H9 (cell line): ENCODE measurements at regions not wholly inside any gene's neighbourhood (a gene's known extent, or its start where the extent isn't known, plus 50 kb on each side); places are given as distances from the start of the nearest gene placed in this dataset.

ENCODE experiments used
- DNase-seq: peaks from one replicate; pipeline ENCODE4 v3.0.0-alpha.2; 2017
- H2AFZ ChIP-seq: one replicate; pipeline ENCODE4 v1.6.1; 2013; ENCODE audit warnings: mild to moderate bottlenecking, low read length, control low read depth, moderate library complexity
- H2AK5ac ChIP-seq: 2 replicates; pipeline ENCODE4 v1.6.1; 2013; ENCODE audit warnings: low read length, control low read depth, mixed read lengths; ENCODE audit not compliant: insufficient read length
- H2BK120ac ChIP-seq: one replicate; pipeline ENCODE4 v1.6.1; 2013; ENCODE audit warnings: low read depth, mild to moderate bottlenecking, low read length, control low read depth, inconsistent platforms; ENCODE audit not compliant: poor library complexity, severe bottlenecking
- H2BK12ac ChIP-seq: 2 replicates; pipeline ENCODE4 v1.6.1; 2013; ENCODE audit warnings: low read length, control low read depth, mixed read lengths, low read depth; ENCODE audit not compliant: insufficient read length
- H2BK15ac ChIP-seq: 2 replicates; pipeline ENCODE4 v1.6.1; 2013; ENCODE audit warnings: low read depth, low read length, control low read depth
- H2BK20ac ChIP-seq: one replicate; pipeline ENCODE4 v1.6.1; 2013; ENCODE audit warnings: low read depth, mild to moderate bottlenecking, low read length, control low read depth, inconsistent platforms; ENCODE audit not compliant: poor library complexity, severe bottlenecking
- H2BK5ac ChIP-seq: 2 replicates; pipeline ENCODE4 v1.6.1; 2013; ENCODE audit warnings: low read length, control low read depth, mixed read lengths; ENCODE audit not compliant: insufficient read length
- H3K14ac ChIP-seq: 2 replicates; pipeline ENCODE4 v1.6.1; 2013; ENCODE audit warnings: low read length, control low read depth; ENCODE audit not compliant: insufficient read depth
- H3K18ac ChIP-seq: 2 replicates; pipeline ENCODE4 v1.6.1; 2013; ENCODE audit warnings: low read depth, mild to moderate bottlenecking, mixed read lengths, low read length, control low read depth; ENCODE audit not compliant: insufficient read length
- H3K23ac ChIP-seq: 2 replicates; pipeline ENCODE4 v1.6.1; 2013; ENCODE audit warnings: low read length, control low read depth, mixed read lengths, low read depth; ENCODE audit not compliant: insufficient read length
- H3K23me2 ChIP-seq: 2 replicates; pipeline ENCODE4 v1.6.1; 2013; ENCODE audit warnings: low read depth, mild to moderate bottlenecking, mixed read lengths, low read length, control low read depth; ENCODE audit not compliant: insufficient read length, poor library complexity, severe bottlenecking
- H3K27ac ChIP-seq: 2 replicates; pipeline ENCODE4 v1.5.1; 2013; ENCODE audit warnings: low read length, control low read depth, mixed read lengths, low read depth; ENCODE audit not compliant: insufficient read length
- H3K27me3 ChIP-seq: 2 replicates; pipeline ENCODE4 v1.6.1; 2013; ENCODE audit warnings: low read length, control low read depth, inconsistent platforms; ENCODE audit not compliant: insufficient read depth
- H3K4ac ChIP-seq: 2 replicates; pipeline ENCODE4 v1.6.1; 2013; ENCODE audit warnings: low read depth, mild to moderate bottlenecking, control low read depth, inconsistent platforms, low read length, moderate library complexity
- H3K4me1 ChIP-seq: 2 replicates; pipeline ENCODE4 v1.6.1; 2013; ENCODE audit warnings: low read length, control low read depth, inconsistent platforms; ENCODE audit not compliant: insufficient read depth
- H3K4me2 ChIP-seq: 2 replicates; pipeline ENCODE4 v1.6.1; 2013; ENCODE audit warnings: low read length, control low read depth, mixed read lengths; ENCODE audit not compliant: insufficient read length, insufficient read depth
- H3K56ac ChIP-seq: 2 replicates; pipeline ENCODE4 v1.6.1; 2013; ENCODE audit warnings: low read depth, mild to moderate bottlenecking, mixed read lengths, low read length, control low read depth; ENCODE audit not compliant: insufficient read length
- H3K79me1 ChIP-seq: 2 replicates; pipeline ENCODE4 v1.6.1; 2013; ENCODE audit warnings: low read depth, mild to moderate bottlenecking, moderate library complexity, low read length, control low read depth, inconsistent platforms; ENCODE audit not compliant: insufficient read depth, poor library complexity, severe bottlenecking
- H3K79me2 ChIP-seq: 2 replicates; pipeline ENCODE4 v1.6.1; 2013; ENCODE audit warnings: low read length, control low read depth, inconsistent platforms; ENCODE audit not compliant: insufficient read depth
- H3K9ac ChIP-seq: 2 replicates; pipeline ENCODE4 v1.6.1; 2013; ENCODE audit warnings: low read length, control low read depth, mixed read lengths; ENCODE audit not compliant: insufficient read length; ENCODE audit errors: extremely low read depth
- H3K9me3 ChIP-seq: one replicate; pipeline ENCODE4 v1.6.1; 2013; ENCODE audit warnings: low read depth, low read length, inconsistent platforms; ENCODE audit not compliant: control insufficient read depth
- H3T11ph ChIP-seq: one replicate; pipeline ENCODE4 v1.6.1; 2013; ENCODE audit warnings: mild to moderate bottlenecking, low read length, control low read depth, inconsistent platforms
- H4K20me1 ChIP-seq: one replicate; pipeline ENCODE4 v1.6.1; 2013; ENCODE audit not compliant: control insufficient read depth, insufficient read length, insufficient read depth
- H4K5ac ChIP-seq: 2 replicates; pipeline ENCODE4 v1.6.1; 2013; ENCODE audit warnings: low read depth, mild to moderate bottlenecking, mixed read lengths, low read length, control low read depth; ENCODE audit not compliant: insufficient read length
- H4K8ac ChIP-seq: replicated peaks from 2 replicates; pipeline ENCODE4 v1.6.1; 2013; ENCODE audit warnings: low read length, control low read depth, mixed read lengths, low read depth; ENCODE audit not compliant: insufficient read length
- H4K91ac ChIP-seq: 2 replicates; pipeline ENCODE4 v1.6.1; 2013; ENCODE audit warnings: low read depth, mild to moderate bottlenecking, moderate library complexity, mixed read lengths, low read length, control low read depth; ENCODE audit not compliant: insufficient read length
- H3K27ac Mint-ChIP-seq, 3 experiments: 2 replicates in 2 of 3; 3 replicates in 1 of 3; pipeline ENCODE4 v1.8.0; 2020 to 2021; ENCODE audit warnings: mixed read lengths in 3 of 3, mild to moderate bottlenecking in 1 of 3, moderate library complexity in 1 of 3
- H3K27me3 Mint-ChIP-seq: 2 replicates; pipeline ENCODE4 v1.8.0; 2021; ENCODE audit warnings: low read depth, mild to moderate bottlenecking, moderate library complexity, mixed read lengths
- H3K36me3 Mint-ChIP-seq, 3 experiments: 2 replicates in 2 of 3; 3 replicates in 1 of 3; pipeline ENCODE4 v1.8.0; 2020 to 2021; ENCODE audit warnings: low read depth in 3 of 3, mixed read lengths in 3 of 3; ENCODE audit not compliant: insufficient read depth in 1 of 3
- H3K4me1 Mint-ChIP-seq, 2 experiments: 2 replicates each; pipeline ENCODE4 v1.8.0; 2020; ENCODE audit warnings: mixed read lengths in 2 of 2
- H3K4me3 Mint-ChIP-seq, 2 experiments: 2 replicates in 1 of 2; 3 replicates in 1 of 2; pipeline ENCODE4 v1.8.0; 2020 to 2021; ENCODE audit warnings: mild to moderate bottlenecking in 2 of 2, mixed read lengths in 2 of 2, moderate library complexity in 1 of 2
- H3K9me3 Mint-ChIP-seq, 2 experiments: 2 replicates in 1 of 2; 3 replicates in 1 of 2; pipeline ENCODE4 v1.8.0; 2020; ENCODE audit warnings: mild to moderate bottlenecking in 2 of 2, mixed read lengths in 2 of 2, moderate library complexity in 1 of 2
- CTCF ChIP-seq: fragments of 200-600 bp; sonication (generic); conservative IDR thresholded peaks from 3 replicates; pipeline ENCODE4 v1.8.0; 2021; ENCODE audit warnings: antibody characterized with exemption, mild to moderate bottlenecking
- WGBS: extraction: QIAGEN DNeasy Blood & Tissue Kit; methylation state at CpG from one replicate; pipeline ENCODE4 v1.1.7; 2013; ENCODE audit warnings: missing lambda C conversion rate, low lambda C conversion rate, mixed read lengths; ENCODE audit not compliant: insufficient read length; ENCODE audit errors: extremely low coverage; 5-methylcytosine and 5-hydroxymethylcytosine counted together

GRCh38 chr4:138400543-138400942 is 158.4 kb upstream of the SLC7A11 start:
- Mint-ChIP-seq H3K4me3 (no peak overlapping the region), H3K9me3 (no peaks in the 10 kb centered on the region), H3K27ac (0 out of 7 replicates have a peak overlapping the region, but pooled peaks of 1 of the 3 experiments have one; percentile 41), H3K36me3 (no peaks in the 10 kb centered on the region), H3K4me1 (peaks cover 12 to 14% of the 10 kb centered on the region in 2 experiments), H3K27me3 (peaks cover 16% of the 10 kb centered on the region)
- peak overlapping the region; percentile 76 for H2BK120ac ChIP-seq
- H4K5ac ChIP-seq: no peak overlapping the region
- H3K79me1 ChIP-seq: no peaks in the 10 kb centered on the region
- H3K18ac ChIP-seq: no peak overlapping the region
- H2BK20ac ChIP-seq: no peak overlapping the region
- H3K4me2 ChIP-seq: no peak overlapping the region
- no peak overlapping the region for H3K14ac ChIP-seq
- H3K27ac ChIP-seq: no peak overlapping the region
- no peaks in the 10 kb centered on the region for H3K9me3 ChIP-seq
- H3K4me1 ChIP-seq: no peaks in the 10 kb centered on the region; the same call in 1 of the 2 replicates
- no peak overlapping the region for H3K9ac ChIP-seq
- H4K8ac ChIP-seq: no peak overlapping the region
- no peak overlapping the region for H3T11ph ChIP-seq
- no peaks in the 10 kb centered on the region for H3K23me2 ChIP-seq
- no peak overlapping the region for H3K56ac ChIP-seq
- H4K91ac ChIP-seq: no peak overlapping the region
- no peak for DNase-seq
- H4K20me1 ChIP-seq: no peaks in the 10 kb centered on the region
- no peaks in the 10 kb centered on the region for H3K79me2 ChIP-seq
- TF ChIP-seq CTCF: no peak
- H3K4ac ChIP-seq: no peak overlapping the region
- H2BK5ac ChIP-seq: no peak overlapping the region
- H3K23ac ChIP-seq: no peak overlapping the region
- H3K27me3 ChIP-seq: no peaks in the 10 kb centered on the region
- no peak overlapping the region for H2BK15ac ChIP-seq
- WGBS: no CpG with 5 or more reads among the region's 4 CpGs
- no peak overlapping the region for H2AK5ac ChIP-seq
- H2AFZ ChIP-seq: no peak overlapping the region
- H2BK12ac ChIP-seq: no peak overlapping the region
